ENCODE measurements at regions not wholly inside any gene's neighbourhood (a gene's known extent, or its start where the extent isn't known, plus 50 kb on each side); places are given as distances from the start of the nearest gene placed in this dataset.

DNA sequence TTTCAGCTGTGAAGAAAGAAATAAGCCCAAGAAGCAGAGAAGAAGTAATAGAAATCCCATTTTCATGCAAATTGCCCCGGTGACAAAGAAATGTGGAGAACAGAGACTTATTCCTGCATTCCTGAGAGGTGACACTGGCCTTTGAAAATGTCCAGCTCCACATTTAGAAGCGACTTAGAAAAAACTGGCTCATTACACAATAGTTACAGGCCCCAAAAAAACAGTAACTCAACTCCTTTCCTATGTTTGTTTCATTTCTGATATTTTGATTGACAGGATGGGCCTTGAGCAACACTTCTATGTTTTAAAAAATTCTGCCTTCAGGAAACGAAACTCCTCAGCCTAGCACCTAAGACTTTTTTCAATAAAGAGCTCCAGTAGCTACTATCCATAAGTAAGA is 726.9 kb upstream of the TENM4 start:
- TF ChIP-seq FOSL1 (IDR thresholded peaks at IDR 0.05; ENCODE audit: insufficient read depth, low read depth, low read length) (no peak), CEBPB (IDR thresholded peaks at IDR 0.05; ENCODE audit: low read depth, low read length) (0 out of 2 replicates have a peak, but pooled peaks have one; percentile 26)
- Histone ChIP-seq H3K36me3 (ENCODE audit: control insufficient read depth in 2 of 4, insufficient read depth in 4 of 4, low read length in 3 of 4) (no peaks in the 10 kb centered on the region), H3K4me1 (replicated peaks in 1 of 4; ENCODE audit: control insufficient read depth in 3 of 4, insufficient read depth in 4 of 4, low read length in 3 of 4) (no peaks in the 10 kb centered on the region; a peak in 1 of 7 replicates), H3K9ac (replicated peaks in 1 of 4; ENCODE audit: extremely low read depth in 1 of 4, low read depth in 3 of 4, low read length in 3 of 4) (no peak overlapping the region), H3K4ac (replicated peaks; ENCODE audit: insufficient read length, low read depth, low read length) (no peak overlapping the region), H2BK120ac (replicated peaks; ENCODE audit: low read depth, low read length) (no peak overlapping the region), H3K18ac (ENCODE audit: extremely low read depth, low read length) (no peak overlapping the region), H4K5ac (ENCODE audit: insufficient read length, low read depth, low read length) (no peak overlapping the region), H3K79me1 (ENCODE audit: low read depth, low read length) (no peaks in the 10 kb centered on the region), H3K14ac (ENCODE audit: insufficient read length) (no peak overlapping the region), H3K27me3 (replicated peaks in 1 of 4; ENCODE audit: control insufficient read depth in 3 of 4, extremely low read depth in 1 of 4, insufficient read depth in 3 of 4, low read length in 3 of 4) (no peaks in the 10 kb centered on the region), H3K23ac (ENCODE audit: insufficient read length) (no peak overlapping the region), H2AFZ (ENCODE audit: low read length) (no peak overlapping the region), H3K23me2 (ENCODE audit: low read depth, low read length) (no peaks in the 10 kb centered on the region), H2BK12ac (ENCODE audit: low read depth, low read length) (no peak overlapping the region), H2BK15ac (ENCODE audit: low read length) (no peak overlapping the region), H3K4me3 (ENCODE audit: extremely low read depth in 1 of 4, insufficient read depth in 2 of 4, low read depth in 3 of 4, low read length in 4 of 4) (no peak overlapping the region), H3K56ac (replicated peaks; ENCODE audit: insufficient read length, low read depth, low read length) (no peak overlapping the region), H2AK5ac (ENCODE audit: low read depth, low read length) (no peak overlapping the region), H4K91ac (replicated peaks; ENCODE audit: insufficient read length, low read length) (no peak overlapping the region), H3K9me3 (ENCODE audit: insufficient read depth in 2 of 2, low read depth in 1 of 2, low read length in 1 of 2) (no peaks in the 10 kb centered on the region), H3K79me2 (ENCODE audit: control insufficient read depth in 1 of 2, insufficient read depth in 2 of 2, low read length in 2 of 2) (no peaks in the 10 kb centered on the region), H4K8ac (ENCODE audit: extremely low read depth, insufficient read depth, low read length) (no peak overlapping the region), H3K4me2 (ENCODE audit: insufficient read depth in 1 of 2, low read depth in 2 of 2, low read length in 2 of 2) (no peak overlapping the region), H4K20me1 (replicated peaks in 1 of 2; ENCODE audit: control insufficient read depth in 1 of 2, insufficient read depth in 2 of 2, low read length in 2 of 2) (no peaks in the 10 kb centered on the region), H2BK5ac (ENCODE audit: low read depth, low read length) (no peak overlapping the region), H3K27ac (ENCODE audit: low read depth, low read length) (no peak overlapping the region), H2BK20ac (ENCODE audit: low read length) (no peak overlapping the region)
- FAIRE-seq (no peak), DNase-seq (ENCODE audit: low read depth in 1 of 2, low spot score in 2 of 2) (no peak)
- ChIA-PET CTCF (ENCODE audit: partially characterized antibody) (interaction anchor here (0.6 to 2.8 kb wide), 6 partner anchors 9 to 1183 kb away, joined by 3 to 9 read pairs (median 3); no protein-coding TSS in a partner anchor), POLR2A (ENCODE audit: partially characterized antibody) (interaction anchor here (1.0 kb wide), 1 partner anchor 9 kb away, joined by 3 read pairs; no protein-coding TSS in a partner anchor)
- WGBS, 2 experiments (ENCODE audit: extremely low coverage in 1 of 2, insufficient coverage in 1 of 2, insufficient read length in 1 of 2, insufficient replicate concordance in 2 of 2, low coverage in 1 of 2, low lambda C conversion rate in 2 of 2, missing lambda C conversion rate in 1 of 2) = 82% methylated on average over 3 of the region's 3 CpGs; no CpG with 5 or more reads in 1 of the 2 experiments

Measured in H1 (cell line).